Fibroblast of skin of right quadriceps (primary cell): ENCODE measurements at regions not wholly inside any gene's neighbourhood (a gene's known extent, or its start where the extent isn't known, plus 50 kb on each side); places are given as distances from the start of the nearest gene placed in this dataset.
"Not testable (repeated sequence)": the region's sequence is repeated elsewhere in the genome, so short reads cannot be mapped to it uniquely, and the experiment has no call there.

Experiments
- DNase-seq: peaks from one replicate; pipeline ENCODE4 v3.0.0-alpha.2; 2013

GRCh38 chr1:219428651-219429050 lies 184.3 kb downstream of the ZC3H11B start:
- no peak for DNase-seq

DNA sequence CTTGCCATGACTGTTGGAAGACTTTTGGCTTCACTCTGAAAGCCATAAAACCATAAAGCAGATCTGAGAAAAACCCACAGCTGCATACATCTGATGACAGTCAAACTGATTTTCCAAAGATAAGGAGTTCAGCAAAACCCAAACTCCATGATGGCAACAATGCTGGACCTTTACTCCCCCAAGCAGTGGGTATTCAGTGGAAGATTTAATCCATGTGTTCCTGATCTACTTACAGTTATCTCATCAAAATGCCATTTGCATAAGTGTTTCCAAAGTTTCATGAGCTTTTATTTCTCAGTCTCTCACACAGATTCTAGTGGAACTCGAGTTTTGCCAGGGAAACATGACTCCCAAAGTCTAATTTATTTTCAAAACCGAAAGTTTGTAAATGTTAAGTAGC lies 184.9 kb downstream of the ZC3H11B start:
- peak; percentile 64 for DNase-seq

GRCh38 chr1:219427403-219427802 lies 185.5 kb downstream of the ZC3H11B start:
- DNase-seq, result no peak

- DNase-seq, result peak; percentile 69
Measured at GRCh38 chr1:219422811-219423598, 189.9 kb downstream of the ZC3H11B start.

GRCh38 chr1:219420913-219421312 lies 192.0 kb downstream of the ZC3H11B start:
- no peak for DNase-seq

- no peak for DNase-seq
Measured at GRCh38 chr1:219419860-219420259, 193.0 kb downstream of the ZC3H11B start.

GRCh38 chr1:219419065-219419464 lies 193.8 kb downstream of the ZC3H11B start:
- DNase-seq, result no peak

- DNase-seq, result no peak
Measured at GRCh38 chr1:219417610-219418009, 195.3 kb downstream of the ZC3H11B start.

GRCh38 chr1:219416598-219417238 lies 196.2 kb downstream of the ZC3H11B start:
- DNase-seq, result peak; percentile 39

- DNase-seq, result no peak
Measured at GRCh38 chr1:219415915-219416314, 197.0 kb downstream of the ZC3H11B start.

DNA sequence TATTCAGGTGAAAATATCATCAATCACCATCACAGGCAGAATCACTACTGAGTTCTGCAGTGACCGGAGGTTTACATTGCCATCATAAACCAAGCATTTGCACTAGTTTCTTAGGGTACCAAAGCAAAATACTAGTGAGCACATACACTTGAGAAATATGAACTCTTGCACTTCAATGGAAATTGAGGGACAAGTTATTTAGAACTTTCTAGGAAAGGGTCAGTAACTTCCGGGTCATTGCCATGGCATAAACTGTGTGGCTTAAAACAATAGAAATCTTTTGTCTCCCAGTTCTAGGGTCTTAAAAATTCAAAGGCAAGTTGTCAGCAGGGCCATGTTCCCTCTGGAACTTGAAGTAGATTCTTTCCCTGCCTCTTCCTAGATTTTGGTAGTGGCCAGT lies 197.5 kb downstream of the ZC3H11B start:
- DNase-seq, result no peak

GRCh38 chr1:219414250-219414649 lies 198.7 kb downstream of the ZC3H11B start:
- DNase-seq, result no peak

- no peak for DNase-seq
Measured at GRCh38 chr1:219413536-219413935, 199.4 kb downstream of the ZC3H11B start.

GRCh38 chr1:219412772-219413171 lies 200.1 kb downstream of the ZC3H11B start:
- DNase-seq, result peak; percentile 86

DNA sequence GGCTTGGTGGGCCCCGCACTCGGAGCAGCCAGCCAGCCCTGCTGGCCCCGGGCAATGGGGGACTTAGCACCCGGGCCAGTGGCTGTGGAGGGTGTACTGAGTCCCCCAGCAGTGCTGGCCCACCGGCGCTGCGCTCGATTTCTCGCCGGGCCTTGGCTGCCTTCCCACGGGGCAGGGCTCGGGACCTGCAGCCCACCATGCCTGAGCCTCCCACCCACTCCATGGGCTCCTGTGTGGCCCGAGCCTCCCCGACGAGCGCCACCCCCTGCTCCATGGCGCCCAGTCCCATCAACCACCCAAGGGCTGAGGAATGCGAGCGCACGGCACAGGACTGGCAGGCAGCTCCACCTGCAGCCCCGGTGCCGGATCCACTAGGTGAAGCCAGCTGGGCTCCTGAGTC lies 202.2 kb downstream of the ZC3H11B start:
- DNase-seq, result not testable (repeated sequence)

- no peak for DNase-seq
Measured at GRCh38 chr1:219405531-219406331, 207.2 kb downstream of the ZC3H11B start.

DNA sequence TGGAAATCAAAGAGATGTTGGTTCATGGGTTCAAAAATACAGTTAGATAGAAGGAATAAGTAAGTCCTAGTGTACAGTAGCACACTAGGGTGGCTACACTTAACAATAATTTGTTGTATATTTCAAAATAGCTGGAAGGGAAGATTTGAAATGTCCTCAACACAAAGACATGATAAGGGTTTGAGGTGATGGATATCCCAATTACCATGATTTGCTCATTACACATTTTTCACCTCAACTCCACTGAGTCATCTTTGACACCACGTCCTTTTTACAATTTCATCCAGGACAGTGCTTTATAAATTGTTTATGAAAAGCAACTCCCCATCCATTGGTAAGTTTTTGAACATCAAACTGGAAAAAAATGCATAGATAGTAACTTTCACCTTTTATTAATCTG lies 208.3 kb downstream of the ZC3H11B start:
- no peak for DNase-seq

GRCh38 chr1:219402925-219403324 lies 210.0 kb downstream of the ZC3H11B start:
- no peak for DNase-seq

- no peak for DNase-seq
Measured at GRCh38 chr1:219401724-219402625, 210.9 kb downstream of the ZC3H11B start.

DNA sequence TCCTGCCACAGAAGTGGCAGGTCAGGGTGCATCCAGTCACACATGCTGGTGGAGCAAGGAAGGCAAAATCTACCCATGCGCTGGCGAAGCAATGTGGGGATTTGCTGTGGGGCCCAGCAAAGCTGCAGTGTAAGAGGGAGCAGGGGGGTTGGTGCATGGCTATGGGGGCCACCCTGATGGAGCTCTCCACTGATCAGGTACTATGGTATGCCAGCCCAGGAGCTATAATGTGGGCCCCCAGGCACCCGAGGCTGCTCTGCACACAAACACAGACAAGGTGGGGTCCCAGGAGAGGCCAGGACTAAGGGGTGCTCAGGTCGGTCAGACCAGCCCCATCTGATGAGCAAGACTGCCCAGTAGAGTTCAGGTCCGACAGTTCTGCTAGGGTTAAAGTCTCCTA lies 213.5 kb downstream of the ZC3H11B start:
- DNase-seq, result no peak

- DNase-seq, result no peak
Measured at GRCh38 chr1:219398815-219399396, 214.0 kb downstream of the ZC3H11B start.

DNA sequence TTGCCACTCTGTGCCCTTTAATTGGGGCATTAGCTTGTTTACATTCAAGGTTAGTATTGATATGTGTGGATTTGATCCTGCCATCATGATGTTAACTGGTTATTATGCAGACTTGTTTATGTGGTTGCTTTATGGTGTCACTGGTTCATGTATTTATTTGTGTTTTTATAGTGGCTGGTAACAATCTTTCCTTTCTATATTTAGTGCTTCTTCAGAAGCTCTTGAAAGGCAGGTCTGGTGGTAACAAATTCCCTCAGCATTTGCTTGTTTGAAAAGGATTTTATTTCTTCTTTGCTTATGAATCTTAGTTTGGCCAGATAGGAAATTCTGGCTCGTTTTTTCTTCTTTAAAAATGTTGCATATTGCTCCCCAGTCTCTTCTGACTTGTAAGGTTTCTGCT lies 215.4 kb downstream of the ZC3H11B start:
- DNase-seq, result no peak
